Neural progenitor cell (in vitro differentiated cells): ENCODE measurements at regions not wholly inside any gene's neighbourhood (a gene's known extent, or its start where the extent isn't known, plus 50 kb on each side); places are given as distances from the start of the nearest gene placed in this dataset.

ENCODE experiments used
- DNase-seq: peaks from one replicate; pipeline ENCODE4 v3.0.0-alpha.2; 2016; ENCODE audit warnings: low spot score
- H2AFZ ChIP-seq: fragments of 200-600 bp; sonication (generic); replicated peaks from 2 replicates; pipeline ENCODE4 v1.6.1; 2016; ENCODE audit warnings: antibody characterized with exemption
- H3F3A ChIP-seq: fragments of 200-600 bp; sonication (generic); 2 replicates; pipeline ENCODE4 v1.6.1; 2016; ENCODE audit warnings: antibody characterized with exemption, low read depth
- H3K27ac ChIP-seq: fragments of 200-600 bp; sonication (generic); 2 replicates; pipeline ENCODE4 v1.5.1; 2016; ENCODE audit warnings: mild to moderate bottlenecking
- H3K27me3 ChIP-seq: fragments of 200-600 bp; sonication (generic); 2 replicates; pipeline ENCODE4 v1.6.1; 2016; ENCODE audit warnings: mild to moderate bottlenecking, moderate library complexity
- H3K36me3 ChIP-seq: fragments of 200-600 bp; sonication (generic); 2 replicates; pipeline ENCODE4 v1.5.1; 2016
- H3K4me1 ChIP-seq: fragments of 200-600 bp; sonication (generic); 2 replicates; pipeline ENCODE4 v1.6.1; 2016; ENCODE audit warnings: mixed run types
- H3K4me2 ChIP-seq: fragments of 200-600 bp; sonication (generic); 2 replicates; pipeline ENCODE4 v1.6.1; 2016
- H3K4me3 ChIP-seq: fragments of 200-600 bp; sonication (generic); 2 replicates; pipeline ENCODE4 v1.5.1; 2016
- H3K79me2 ChIP-seq: fragments of 200-600 bp; sonication (generic); 2 replicates; pipeline ENCODE4 v1.6.1; 2016; ENCODE audit warnings: low read depth
- H3K9ac ChIP-seq: fragments of 200-600 bp; sonication (generic); 2 replicates; pipeline ENCODE4 v1.6.1; 2016
- H3K9me3 ChIP-seq: fragments of 200-600 bp; sonication (generic); 2 replicates; pipeline ENCODE4 v1.5.1; 2016; ENCODE audit warnings: low read depth
- H4K20me1 ChIP-seq: fragments of 200-600 bp; sonication (generic); 2 replicates; pipeline ENCODE4 v1.6.1; 2016; ENCODE audit warnings: low read depth
- H3K27ac Mint-ChIP-seq: 3 replicates; pipeline ENCODE4 v1.8.0; 2021; ENCODE audit warnings: mixed read lengths
- H3K27me3 Mint-ChIP-seq: 2 replicates; pipeline ENCODE4 v1.8.0; 2022; ENCODE audit warnings: low read depth, mild to moderate bottlenecking, inconsistent platforms, moderate library complexity, mixed read lengths; ENCODE audit not compliant: insufficient read depth
- H3K36me3 Mint-ChIP-seq: 3 replicates; pipeline ENCODE4 v1.8.0; 2021; ENCODE audit warnings: mixed read lengths
- H3K4me1 Mint-ChIP-seq: 3 replicates; pipeline ENCODE4 v1.8.0; 2021; ENCODE audit warnings: mixed read lengths
- H3K4me3 Mint-ChIP-seq: 3 replicates; pipeline ENCODE4 v1.8.0; 2021; ENCODE audit warnings: mild to moderate bottlenecking, moderate library complexity, mixed read lengths
- H3K9me3 Mint-ChIP-seq: 3 replicates; pipeline ENCODE4 v1.8.0; 2020; ENCODE audit warnings: mixed read lengths
- CTCF ChIP-seq: fragments of 200-600 bp; sonication (generic); IDR thresholded peaks from 2 replicates; pipeline ENCODE4 v1.5.1; 2017; ENCODE audit warnings: antibody characterized with exemption, mild to moderate bottlenecking
- EZH2 ChIP-seq: fragments of 200-600 bp; sonication (generic); IDR thresholded peaks from 2 replicates; pipeline ENCODE4 v1.6.1; 2017; ENCODE audit warnings: antibody characterized with exemption, mild to moderate bottlenecking, moderate library complexity
- EZH2phosphoT487 ChIP-seq: fragments of 200-600 bp; sonication (generic); IDR thresholded peaks from 2 replicates; pipeline ENCODE4 v1.6.1; 2017; ENCODE audit warnings: antibody characterized with exemption

- H3K4me2 ChIP-seq: no peak overlapping the region
- no peak overlapping the region for H3K27ac Mint-ChIP-seq
- no peak for TF ChIP-seq EZH2phosphoT487
Measured at GRCh38 chr18:7172611-7173010, 55.0 kb upstream of the LAMA1 start.

GRCh38 chr18:7170292-7170691, 52.7 kb upstream of the LAMA1 start:
- Mint-ChIP-seq H3K9me3 (no peaks in the 10 kb centered on the region), H3K4me1 (peaks cover 8% of the 10 kb centered on the region), H3K36me3 (no peaks in the 10 kb centered on the region), H3K4me3 (no peak overlapping the region), H3K27ac (no peak overlapping the region), H3K27me3 (peaks cover 9% of the 10 kb centered on the region)
- Histone ChIP-seq H3K4me2 (no peak overlapping the region), H3K27ac (no peak overlapping the region), H3K27me3 (no peaks in the 10 kb centered on the region), H3K9ac (no peak overlapping the region), H3K9me3 (no peaks in the 10 kb centered on the region), H4K20me1 (no peaks in the 10 kb centered on the region), H3K4me3 (no peak overlapping the region), H2AFZ (no peak overlapping the region), H3K36me3 (no peaks in the 10 kb centered on the region), H3K79me2 (no peaks in the 10 kb centered on the region), H3K4me1 (peaks cover 7% of the 10 kb centered on the region), H3F3A (no peaks in the 10 kb centered on the region)
- DNase-seq: no peak
- no peak for TF ChIP-seq CTCF
- TF ChIP-seq EZH2phosphoT487: no peak
- no peak for TF ChIP-seq EZH2

More at GRCh38 chr18:7172611-7173010, 55.0 kb upstream of the LAMA1 start:
- H3K4me1 Mint-ChIP-seq: peaks cover 10% of the 10 kb centered on the region
- Histone ChIP-seq H3K79me2 (no peaks in the 10 kb centered on the region), H4K20me1 (no peaks in the 10 kb centered on the region), H3K9ac (no peak overlapping the region), H3K27ac (no peak overlapping the region), H3K9me3 (no peaks in the 10 kb centered on the region), H3K4me1 (peaks cover 7% of the 10 kb centered on the region), H2AFZ (no peak overlapping the region), H3K36me3 (no peaks in the 10 kb centered on the region), H3K4me3 (no peak overlapping the region), H3K27me3 (no peaks in the 10 kb centered on the region), H3F3A (no peaks in the 10 kb centered on the region)
- peaks cover 5% of the 10 kb centered on the region for H3K27me3 Mint-ChIP-seq
- H3K36me3 Mint-ChIP-seq: no peaks in the 10 kb centered on the region
- H3K4me3 Mint-ChIP-seq: no peak overlapping the region
- H3K9me3 Mint-ChIP-seq: no peaks in the 10 kb centered on the region
- DNase-seq: no peak

- Histone ChIP-seq H3K4me2 (no peak overlapping the region), H3K4me3 (no peak overlapping the region), H3K9ac (no peak overlapping the region), H3K27ac (no peak overlapping the region), H3K4me1 (peaks cover 7% of the 10 kb centered on the region), H3K27me3 (no peaks in the 10 kb centered on the region), H3K79me2 (no peaks in the 10 kb centered on the region), H3K9me3 (no peaks in the 10 kb centered on the region), H3K36me3 (no peaks in the 10 kb centered on the region), H4K20me1 (no peaks in the 10 kb centered on the region), H2AFZ (no peak overlapping the region), H3F3A (no peaks in the 10 kb centered on the region)
- TF ChIP-seq EZH2 (no peak), EZH2phosphoT487 (no peak), CTCF (no peak)
- H3K36me3 Mint-ChIP-seq: no peaks in the 10 kb centered on the region
- peaks cover 8% of the 10 kb centered on the region for H3K4me1 Mint-ChIP-seq
- peaks cover 9% of the 10 kb centered on the region for H3K27me3 Mint-ChIP-seq
- no peak overlapping the region for H3K4me3 Mint-ChIP-seq
- H3K9me3 Mint-ChIP-seq: no peaks in the 10 kb centered on the region
- H3K27ac Mint-ChIP-seq: no peak overlapping the region
- DNase-seq: no peak
Measured at GRCh38 chr18:7169601-7170000, 52.0 kb upstream of the LAMA1 start.

GRCh38 chr18:7168408-7168807, 50.8 kb upstream of the LAMA1 start:
- Mint-ChIP-seq H3K4me1 (peaks cover 8% of the 10 kb centered on the region), H3K9me3 (no peaks in the 10 kb centered on the region), H3K27ac (peak overlapping the region; percentile 86)

More at GRCh38 chr18:7168408-7168807, 50.8 kb upstream of the LAMA1 start:
- Histone ChIP-seq H3K79me2 (no peaks in the 10 kb centered on the region), H3K4me1 (peaks cover 7% of the 10 kb centered on the region), H2AFZ (no peak overlapping the region), H4K20me1 (no peaks in the 10 kb centered on the region), H3F3A (no peaks in the 10 kb centered on the region), H3K4me2 (no peak overlapping the region), H3K27me3 (no peaks in the 10 kb centered on the region), H3K36me3 (no peaks in the 10 kb centered on the region), H3K4me3 (no peak overlapping the region), H3K9ac (no peak overlapping the region), H3K27ac (no peak overlapping the region), H3K9me3 (no peaks in the 10 kb centered on the region)
- Mint-ChIP-seq H3K36me3 (no peaks in the 10 kb centered on the region), H3K27me3 (peaks cover 9% of the 10 kb centered on the region), H3K4me3 (no peak overlapping the region)
- TF ChIP-seq EZH2phosphoT487: no peak
- no peak for TF ChIP-seq EZH2
- no peak for TF ChIP-seq CTCF
- DNase-seq: no peak
